Endothelial cell (in vitro differentiated cells): ENCODE measurements at regions not wholly inside any gene's neighbourhood (a gene's known extent, or its start where the extent isn't known, plus 50 kb on each side); places are given as distances from the start of the nearest gene placed in this dataset.

Experiments used
- DNase-seq: peaks from one replicate; pipeline ENCODE4 v3.0.0; 2021; ENCODE audit warnings: low spot score
- H3K27ac Mint-ChIP-seq: one replicate; pipeline ENCODE4 v1.8.0; 2021; ENCODE audit warnings: mixed read lengths, inconsistent platforms; ENCODE audit not compliant: unreplicated experiment
- H3K27me3 Mint-ChIP-seq: one replicate; pipeline ENCODE4 v1.8.0; 2021; ENCODE audit warnings: mild to moderate bottlenecking, moderate library complexity, mixed read lengths, inconsistent platforms; ENCODE audit not compliant: unreplicated experiment
- H3K36me3 Mint-ChIP-seq: one replicate; pipeline ENCODE4 v1.8.0; 2021; ENCODE audit warnings: mild to moderate bottlenecking, low read depth, mixed read lengths, inconsistent platforms; ENCODE audit not compliant: unreplicated experiment
- H3K4me1 Mint-ChIP-seq: one replicate; pipeline ENCODE4 v1.8.0; 2021; ENCODE audit warnings: mild to moderate bottlenecking, mixed read lengths, inconsistent platforms; ENCODE audit not compliant: unreplicated experiment
- H3K4me3 Mint-ChIP-seq: one replicate; pipeline ENCODE4 v1.8.0; 2021; ENCODE audit warnings: mild to moderate bottlenecking, mixed read lengths, inconsistent platforms; ENCODE audit not compliant: unreplicated experiment
- H3K9me3 Mint-ChIP-seq: one replicate; pipeline ENCODE4 v1.8.0; 2021; ENCODE audit warnings: mixed read lengths, inconsistent platforms; ENCODE audit not compliant: unreplicated experiment
- CTCF ChIP-seq: fragments of 200-600 bp; sonication (generic); IDR thresholded peaks from one replicate; pipeline ENCODE4 v1.5.0; 2021; ENCODE audit warnings: antibody characterized with exemption; ENCODE audit not compliant: unreplicated experiment

DNA sequence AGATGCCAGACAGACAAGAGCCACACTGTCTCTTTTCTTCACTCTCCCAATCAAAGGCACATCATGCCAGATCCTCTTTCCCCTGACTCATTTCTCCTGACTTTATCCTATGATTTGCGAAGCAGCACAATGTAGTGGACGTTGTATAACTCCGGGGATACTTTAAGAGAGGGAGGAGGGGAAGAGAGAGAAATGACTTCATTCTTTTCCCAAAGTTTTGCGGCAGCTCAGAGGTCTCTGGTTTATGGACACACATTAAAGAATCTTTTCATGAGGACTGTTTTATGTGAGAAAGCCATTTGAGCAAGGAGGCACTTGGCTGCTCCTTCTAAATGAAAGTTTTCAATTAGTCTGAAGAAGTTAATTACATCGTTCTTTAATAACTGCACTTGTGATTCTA is 75.1 kb upstream of the MC3R start:
- Mint-ChIP-seq H3K27ac (no peak overlapping the region), H3K27me3 (peaks cover 5% of the 10 kb centered on the region), H3K4me3 (no peak overlapping the region), H3K9me3 (peaks cover 55% of the 10 kb centered on the region), H3K36me3 (peaks cover 26% of the 10 kb centered on the region), H3K4me1 (no peaks in the 10 kb centered on the region)
- no peak for TF ChIP-seq CTCF
- no peak for DNase-seq

GRCh38 chr20:56174416-56174815 is 74.1 kb upstream of the MC3R start:
- no peak for TF ChIP-seq CTCF
- Mint-ChIP-seq H3K9me3 (peaks cover 56% of the 10 kb centered on the region), H3K4me1 (no peaks in the 10 kb centered on the region), H3K27ac (no peak overlapping the region), H3K27me3 (peaks cover 5% of the 10 kb centered on the region), H3K4me3 (no peak overlapping the region), H3K36me3 (peaks cover 24% of the 10 kb centered on the region)
- DNase-seq = no peak

DNA sequence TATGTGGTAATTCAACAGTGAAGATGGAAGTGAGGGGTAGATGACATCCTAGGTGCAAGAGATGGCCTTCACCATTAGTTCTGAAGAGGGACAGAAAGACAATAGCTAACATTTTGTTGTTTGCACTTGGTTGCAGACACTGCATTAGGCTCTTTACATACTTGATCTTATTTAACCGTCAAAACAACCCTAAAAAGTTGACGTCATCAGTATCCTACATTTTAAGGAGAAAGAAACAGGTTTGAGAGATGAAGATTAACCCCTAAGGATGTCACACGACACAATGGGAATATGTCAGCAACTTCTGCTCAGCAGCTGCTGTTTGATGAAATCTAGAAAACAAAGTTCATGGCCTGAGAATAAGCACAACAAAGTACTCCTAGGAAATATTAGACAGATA is 72.6 kb upstream of the MC3R start:
- Mint-ChIP-seq H3K4me3 (no peak overlapping the region), H3K36me3 (peaks cover 19% of the 10 kb centered on the region), H3K9me3 (peaks cover 58% of the 10 kb centered on the region), H3K27me3 (no peaks in the 10 kb centered on the region), H3K4me1 (no peaks in the 10 kb centered on the region), H3K27ac (no peak overlapping the region)
- no peak for TF ChIP-seq CTCF
- no peak for DNase-seq

GRCh38 chr20:56178219-56178618 is 70.3 kb upstream of the MC3R start:
- no peak overlapping the region for H3K27ac Mint-ChIP-seq
- no peaks in the 10 kb centered on the region for H3K27me3 Mint-ChIP-seq
- H3K4me1 Mint-ChIP-seq = no peaks in the 10 kb centered on the region
- no peak overlapping the region for H3K4me3 Mint-ChIP-seq
- no peak for DNase-seq
- TF ChIP-seq CTCF = no peak
- H3K36me3 Mint-ChIP-seq = peaks cover 12% of the 10 kb centered on the region
- H3K9me3 Mint-ChIP-seq = peaks cover 55% of the 10 kb centered on the region

DNA sequence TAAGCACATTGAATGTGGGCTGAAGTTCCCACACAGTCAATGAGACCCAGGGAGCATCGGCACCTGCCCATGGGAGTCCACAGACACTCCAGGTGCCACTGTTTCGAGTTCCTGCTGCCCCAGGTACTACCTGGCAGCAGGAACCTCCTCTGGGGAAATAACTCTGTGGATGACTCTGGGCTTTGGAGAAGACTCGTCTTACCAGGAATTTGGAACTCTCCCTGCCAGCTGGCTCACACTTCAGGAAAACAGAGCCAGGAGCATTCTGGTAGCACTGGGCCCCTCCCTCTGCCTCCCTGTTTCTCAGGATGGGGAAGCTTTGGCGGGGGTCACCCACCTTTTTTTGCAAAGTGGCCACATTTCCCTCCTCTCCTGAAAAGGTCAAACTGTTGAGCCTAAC is 69.5 kb upstream of the MC3R start:
- DNase-seq = no peak
- Mint-ChIP-seq H3K27me3 (no peaks in the 10 kb centered on the region), H3K9me3 (peaks cover 47% of the 10 kb centered on the region), H3K36me3 (peaks cover 5% of the 10 kb centered on the region), H3K4me1 (no peaks in the 10 kb centered on the region), H3K4me3 (no peak overlapping the region), H3K27ac (no peak overlapping the region)
- TF ChIP-seq CTCF = no peak
